RKO (cell line): ENCODE measurements at regions not wholly inside any gene's neighbourhood (a gene's known extent, or its start where the extent isn't known, plus 50 kb on each side); places are given as distances from the start of the nearest gene placed in this dataset.

Experiments used
- DNase-seq: peaks from one replicate; pipeline ENCODE4 v3.0.0-alpha.2; 2016; ENCODE audit warnings: low spot score

DNA sequence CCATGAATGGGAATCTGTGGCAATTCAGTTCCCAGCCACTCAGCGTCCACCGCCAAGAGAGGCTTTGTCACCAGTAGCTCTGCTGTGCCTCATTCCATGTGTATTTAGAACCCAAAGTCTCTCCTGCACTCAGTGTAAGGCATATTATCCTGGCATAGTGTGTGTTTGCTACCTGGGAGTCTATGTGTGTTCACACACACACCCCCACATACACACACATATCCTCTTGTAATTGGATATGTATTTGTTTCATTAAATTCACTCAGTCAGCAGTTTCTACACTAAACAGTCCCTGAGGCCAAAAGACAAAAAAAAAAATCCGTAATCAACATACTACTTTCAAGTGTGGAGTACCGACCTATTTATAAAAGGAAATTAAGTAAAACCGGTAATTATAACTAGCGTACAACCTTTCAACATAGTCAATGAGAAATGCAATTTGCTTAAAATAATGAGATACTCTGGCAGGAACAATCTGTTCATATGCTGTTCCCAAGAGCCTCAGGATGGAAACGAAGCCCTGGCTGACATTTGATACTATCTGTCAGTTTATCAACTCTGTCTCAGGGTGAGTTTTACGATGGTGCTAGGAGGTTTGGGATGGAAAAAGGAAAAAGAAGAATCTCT lies 425.8 kb upstream of the CELF2 start:
- DNase-seq, result no peak

DNA sequence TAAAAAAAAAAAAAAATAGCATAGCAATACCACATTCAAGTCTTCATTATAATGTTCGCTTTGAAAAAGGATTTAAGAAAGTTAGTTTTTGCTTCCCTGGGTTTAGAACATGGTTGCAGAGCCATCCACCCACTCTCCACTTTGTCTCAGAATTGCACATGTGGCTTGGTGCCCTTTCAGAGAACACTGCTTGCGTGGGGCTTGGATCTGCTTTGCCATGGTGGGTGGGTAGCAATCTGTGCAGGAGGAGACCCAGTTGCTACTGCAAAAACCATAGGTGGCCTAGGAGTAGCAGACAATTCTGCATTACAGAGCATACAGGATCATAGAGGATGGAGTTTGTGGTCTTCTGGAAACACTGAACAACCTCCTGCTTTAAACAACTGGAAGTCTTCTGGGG lies 421.4 kb upstream of the CELF2 start:
- DNase-seq, result no peak

DNA sequence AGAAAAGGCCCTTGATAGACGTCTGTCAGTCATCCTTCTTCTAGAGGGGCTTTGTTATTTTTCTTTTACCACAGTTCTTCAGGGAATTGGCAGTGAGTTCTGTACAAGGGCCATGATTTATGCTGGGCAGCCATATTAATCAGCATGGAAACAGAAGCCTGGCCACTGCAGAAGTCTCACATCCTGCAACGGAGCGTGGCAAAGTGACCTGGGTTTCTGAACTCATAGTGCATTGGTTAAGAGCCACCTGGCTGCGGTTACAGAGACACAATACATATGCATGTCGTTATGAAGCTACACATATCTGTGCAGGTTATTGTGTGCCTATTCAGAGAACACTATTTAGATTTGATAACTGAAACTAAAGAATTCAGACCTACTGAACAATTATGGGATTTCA lies 419.4 kb upstream of the CELF2 start:
- no peak for DNase-seq

DNA sequence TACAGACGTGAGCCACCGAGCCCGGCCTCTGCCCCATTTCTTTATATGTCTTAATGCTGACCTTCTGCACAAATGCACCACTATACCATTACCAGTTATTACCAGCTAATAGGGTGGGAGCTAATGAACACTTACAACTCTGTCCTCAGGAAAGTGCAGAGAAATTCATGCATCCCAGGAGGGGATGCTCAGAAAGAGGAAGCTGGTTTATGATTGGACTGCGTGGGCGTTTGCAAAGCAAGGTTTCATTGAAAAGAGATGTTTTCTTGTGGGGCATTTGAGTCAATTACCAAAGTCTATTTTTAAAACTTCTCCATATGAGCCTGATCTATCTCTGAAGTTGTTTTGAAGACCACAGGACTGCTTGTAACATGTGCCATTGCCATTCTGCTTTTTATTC lies 417.7 kb upstream of the CELF2 start:
- DNase-seq, result no peak

DNA sequence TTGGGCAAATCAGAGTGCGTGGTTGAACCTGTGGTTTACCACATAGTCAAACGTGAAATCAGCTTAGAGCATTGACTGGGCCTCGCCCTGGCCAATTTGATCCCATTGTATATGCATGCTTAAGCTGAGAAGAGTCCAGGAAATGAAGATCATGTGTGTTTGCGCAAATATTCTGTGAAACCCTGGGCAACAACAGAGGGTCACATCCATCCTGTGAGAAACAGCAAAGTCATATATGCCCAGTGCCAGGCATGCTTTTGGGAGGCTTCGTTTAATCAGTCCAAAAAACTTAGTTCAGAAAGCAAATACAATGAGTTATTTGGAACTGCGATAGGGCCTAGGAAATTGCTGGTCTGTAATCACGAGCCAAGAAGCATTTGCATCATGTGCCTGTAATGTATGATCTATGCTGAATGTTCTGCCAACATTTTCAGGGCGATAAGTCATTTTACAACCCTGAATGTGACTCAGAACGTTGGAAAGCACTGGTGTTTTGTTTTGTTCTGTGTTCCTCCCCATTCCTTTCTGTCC lies 412.1 kb upstream of the CELF2 start:
- peak; percentile 65 for DNase-seq

DNA sequence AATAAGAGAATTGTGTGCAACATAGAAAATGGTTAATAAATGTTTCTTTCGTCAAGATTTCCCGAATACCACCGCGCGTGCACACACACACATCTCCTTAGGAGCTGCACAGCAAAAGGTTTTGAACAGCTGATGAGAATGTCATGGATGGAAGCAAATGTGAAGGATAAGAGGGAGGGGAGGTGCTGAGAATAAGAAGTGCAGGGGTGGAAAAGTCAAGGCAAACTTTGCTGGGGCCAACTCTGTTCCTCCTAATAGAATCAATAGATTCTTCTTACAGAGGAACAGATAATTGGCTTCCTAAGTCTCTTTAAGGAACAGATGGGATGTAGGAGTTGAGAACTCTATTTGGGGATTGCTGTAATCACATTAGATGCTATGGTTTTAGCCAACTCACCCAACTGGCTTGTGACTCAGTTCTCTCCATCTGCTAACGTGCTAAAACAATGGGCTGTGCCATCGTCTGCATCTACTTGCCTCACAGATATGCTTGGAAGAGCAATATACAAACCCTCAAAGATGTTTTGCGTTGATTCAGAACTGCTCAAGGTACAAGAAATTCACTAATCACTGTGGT lies 408.2 kb upstream of the CELF2 start:
- no peak for DNase-seq

DNA sequence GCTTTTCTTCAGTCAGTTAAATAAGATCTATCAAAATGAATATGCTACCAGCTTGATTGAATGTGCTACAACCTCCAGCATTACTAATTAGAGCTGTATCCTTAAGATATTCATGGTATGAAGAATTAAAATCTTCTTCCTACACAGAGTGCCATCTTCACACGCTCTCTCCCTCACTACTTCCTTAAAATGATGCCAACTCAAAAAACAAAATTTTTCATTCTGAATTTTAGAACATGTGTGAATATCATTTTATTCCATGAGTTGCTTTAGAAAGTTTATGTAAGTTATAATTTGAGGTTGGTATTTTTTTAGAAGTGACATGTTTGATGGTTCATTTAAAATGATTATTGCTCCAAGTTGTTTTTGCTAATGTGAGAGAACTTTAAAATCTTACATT lies 407.5 kb upstream of the CELF2 start:
- no peak for DNase-seq

DNA sequence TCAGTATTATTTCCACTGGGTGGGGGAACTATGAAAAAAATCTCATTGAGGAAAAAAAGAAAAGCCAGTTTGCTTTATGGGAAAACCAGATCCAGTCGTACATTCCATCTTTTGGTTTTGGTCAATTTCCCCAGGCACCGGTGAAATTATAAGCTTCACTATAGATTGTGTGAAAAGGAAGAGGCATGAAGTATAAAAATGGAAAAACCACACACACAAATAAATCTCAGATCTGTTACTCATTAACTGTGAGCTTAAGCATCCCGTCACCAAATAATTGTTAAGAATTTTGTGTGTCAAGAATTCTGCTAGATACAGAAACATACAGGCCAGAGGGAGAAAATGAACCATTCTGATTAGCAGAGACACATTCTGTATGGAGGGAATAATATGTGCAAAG lies 405.5 kb upstream of the CELF2 start:
- DNase-seq, result no peak

DNA sequence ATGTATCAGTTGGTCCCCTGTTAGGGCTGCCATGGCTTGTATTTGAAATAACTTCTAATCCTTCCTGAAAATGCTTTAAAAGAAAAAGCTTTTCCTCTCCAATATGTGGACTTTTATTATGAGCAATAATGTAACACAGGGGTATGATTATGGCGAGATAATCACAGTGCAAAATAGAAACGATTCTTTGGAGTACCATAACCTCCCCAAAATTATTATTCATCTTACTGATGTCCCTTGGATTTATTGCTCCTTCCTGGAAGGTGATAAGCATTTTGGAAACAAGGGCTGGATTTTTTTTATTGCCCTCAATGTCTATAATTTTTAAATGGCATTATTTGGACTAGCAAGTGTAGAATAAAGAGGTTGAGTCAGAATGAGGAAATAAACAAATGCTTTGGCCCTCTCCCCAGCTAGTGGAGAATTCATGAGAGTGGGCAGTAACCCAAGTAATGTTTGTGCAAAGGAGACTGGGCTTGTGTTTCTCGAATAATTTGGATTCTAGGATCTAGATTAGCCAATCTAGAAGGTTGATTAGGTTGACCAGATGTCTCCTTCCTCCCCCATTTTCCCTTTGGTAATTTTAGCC lies 403.9 kb upstream of the CELF2 start:
- DNase-seq, result no peak

DNA sequence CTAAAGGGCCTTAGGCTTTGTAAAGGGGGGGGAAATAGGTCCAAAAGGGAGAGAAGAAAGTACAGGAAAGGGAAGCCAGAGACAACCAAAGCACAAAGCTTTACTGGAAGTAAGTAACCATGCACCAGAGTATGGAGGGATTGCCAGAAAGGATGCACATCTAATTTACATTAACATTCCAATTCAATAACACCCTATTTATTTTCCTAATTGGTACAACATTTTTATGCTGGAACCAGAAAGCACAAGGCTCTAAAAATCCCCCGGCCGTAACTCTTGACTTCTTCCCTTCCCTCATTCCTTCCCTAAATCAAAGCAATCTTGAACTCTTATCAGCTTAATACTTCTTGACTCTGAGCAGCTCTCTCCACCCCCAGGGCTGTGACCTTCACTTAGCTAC lies 400.0 kb upstream of the CELF2 start:
- DNase-seq, result no peak

DNA sequence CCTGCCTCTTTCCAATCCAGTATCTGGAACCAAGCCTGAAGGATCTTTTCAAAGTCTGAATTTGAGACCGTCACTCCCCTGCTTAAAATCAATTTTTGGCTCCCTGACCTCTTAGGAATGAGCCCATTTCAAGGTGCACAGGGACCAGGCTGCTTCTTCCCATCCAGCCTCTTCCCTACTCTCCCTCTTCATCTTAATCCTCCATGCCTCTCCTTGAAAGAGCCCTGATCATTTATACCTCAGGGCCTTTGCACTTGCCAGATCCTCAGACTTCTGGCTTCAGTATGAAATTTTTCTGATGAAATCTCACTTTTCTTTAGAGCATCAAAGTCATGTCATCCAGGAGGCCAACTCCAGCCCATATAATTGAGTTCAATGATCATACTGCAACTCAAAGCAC lies 399.5 kb upstream of the CELF2 start:
- no peak for DNase-seq

DNA sequence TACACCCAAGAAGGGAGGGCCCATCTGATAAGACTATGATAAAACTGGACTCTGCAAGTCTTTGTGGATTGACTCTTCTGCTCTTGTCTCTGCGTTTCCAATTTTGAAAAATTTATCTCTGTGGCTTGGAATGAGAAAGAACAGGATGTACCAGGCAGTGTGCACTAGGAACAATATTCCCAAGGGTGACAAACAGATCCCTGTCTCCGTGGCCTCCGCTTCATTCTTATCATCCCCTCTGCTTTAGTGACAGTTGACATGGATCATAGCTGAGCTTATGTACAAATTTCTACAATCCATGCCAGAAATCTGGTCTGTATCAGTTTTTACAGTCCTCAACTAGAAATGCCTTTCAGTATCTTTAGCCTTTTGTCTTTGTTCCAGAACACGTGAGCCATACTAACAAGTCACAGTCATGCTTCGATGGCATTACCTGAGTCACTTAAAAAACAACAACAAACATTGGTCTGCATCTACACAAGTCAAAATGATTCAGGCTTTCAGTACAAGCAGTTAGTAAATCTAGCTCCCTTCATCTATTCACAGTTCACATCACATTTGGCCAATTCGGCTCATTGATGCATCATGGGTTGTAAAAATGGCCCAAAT lies 393.6 kb upstream of the CELF2 start:
- DNase-seq, result peak; percentile 8

DNA sequence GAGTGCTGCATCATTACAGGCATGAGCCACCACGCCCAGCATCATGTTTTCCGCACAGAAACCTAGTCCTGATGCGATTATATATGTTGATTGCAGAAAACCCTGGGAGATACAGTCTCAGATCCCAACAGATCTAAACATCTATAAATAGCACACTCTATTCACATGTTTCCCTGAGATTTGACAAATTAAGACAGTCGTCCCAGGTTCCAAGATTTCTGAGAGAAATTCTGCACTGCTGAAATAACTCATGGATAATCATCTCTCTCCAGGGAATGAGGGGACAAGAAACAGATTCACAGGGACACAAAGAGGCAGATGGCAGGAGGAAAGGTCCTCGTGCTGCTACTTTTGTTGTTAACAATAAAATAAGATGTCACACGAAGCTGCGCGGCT lies 393.1 kb upstream of the CELF2 start:
- no peak for DNase-seq

DNA sequence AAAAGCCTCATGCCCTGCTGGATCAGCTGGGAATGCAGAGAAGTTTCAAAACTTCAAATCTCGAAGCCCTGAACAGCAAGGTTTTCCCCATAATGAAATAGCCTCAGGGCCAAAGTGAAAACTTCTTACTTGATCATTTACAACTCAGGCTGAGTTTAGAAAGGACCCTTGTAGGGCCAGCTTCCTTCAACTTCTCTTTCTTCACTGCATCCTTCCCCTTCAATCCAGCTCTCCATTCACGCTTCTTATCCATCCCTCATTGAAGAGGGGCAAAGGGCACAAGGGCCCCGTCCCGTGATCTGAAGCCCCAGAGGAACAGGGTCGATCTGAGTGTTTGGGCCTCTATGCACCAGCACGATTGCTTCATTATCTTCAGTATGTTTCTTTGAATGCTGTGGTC lies 392.2 kb upstream of the CELF2 start:
- no peak for DNase-seq

DNA sequence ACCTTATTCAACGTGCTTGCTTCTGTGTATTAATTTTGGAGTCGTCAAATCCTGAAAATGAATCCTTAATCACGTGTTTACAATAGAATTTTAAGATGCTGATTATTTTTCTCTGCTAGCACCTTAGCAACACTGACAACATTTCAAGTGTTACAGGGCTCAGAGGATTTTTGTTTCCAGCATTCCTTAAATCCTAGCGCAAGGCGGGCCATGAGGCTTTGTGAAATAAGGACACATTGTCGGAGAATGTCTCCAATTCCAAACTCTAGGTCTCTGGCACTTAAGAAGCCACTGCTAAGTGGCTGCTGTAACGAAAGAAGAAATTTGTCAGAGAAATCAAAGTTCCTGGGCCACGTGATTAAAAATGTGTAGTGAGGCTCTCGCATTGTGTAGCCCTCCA lies 390.9 kb upstream of the CELF2 start:
- DNase-seq, result no peak

DNA sequence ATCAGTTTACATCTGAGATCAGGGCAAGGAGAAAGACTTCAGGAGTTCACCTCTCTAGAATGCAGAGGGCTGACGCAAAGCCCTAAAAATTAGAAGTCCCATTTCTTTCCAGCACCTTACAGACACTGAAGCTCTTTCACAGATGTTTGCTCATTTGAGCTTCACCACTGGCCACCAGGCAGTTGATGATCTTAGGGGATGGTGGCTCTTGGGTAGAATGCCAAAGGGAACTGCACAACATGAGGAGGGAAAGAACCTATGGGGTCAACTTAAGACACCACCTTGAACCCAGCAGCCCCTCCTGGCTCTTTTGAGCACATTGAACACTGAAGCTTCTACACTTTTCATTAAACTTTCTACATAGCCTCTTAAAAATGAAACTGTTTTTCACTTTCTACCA lies 390.3 kb upstream of the CELF2 start:
- DNase-seq, result no peak

DNA sequence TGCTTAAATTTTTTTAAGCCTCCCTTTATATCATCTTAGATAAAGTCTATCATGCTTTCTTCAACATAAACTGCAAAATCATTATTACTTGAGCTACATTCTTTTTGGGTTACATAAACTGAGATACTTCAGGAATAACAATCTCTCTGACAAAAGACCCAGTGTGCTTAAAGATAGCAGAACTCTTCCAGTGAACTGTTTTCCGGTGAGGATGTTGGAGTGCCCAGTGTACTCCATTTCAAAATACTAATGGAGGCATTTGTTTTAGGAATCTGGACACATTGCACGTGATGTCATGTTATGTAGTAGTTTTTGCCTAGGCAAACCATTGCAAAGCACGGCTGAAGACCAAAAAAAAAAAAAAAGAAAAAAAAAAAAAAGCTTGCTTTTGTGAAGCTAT lies 388.2 kb upstream of the CELF2 start:
- no peak for DNase-seq

DNA sequence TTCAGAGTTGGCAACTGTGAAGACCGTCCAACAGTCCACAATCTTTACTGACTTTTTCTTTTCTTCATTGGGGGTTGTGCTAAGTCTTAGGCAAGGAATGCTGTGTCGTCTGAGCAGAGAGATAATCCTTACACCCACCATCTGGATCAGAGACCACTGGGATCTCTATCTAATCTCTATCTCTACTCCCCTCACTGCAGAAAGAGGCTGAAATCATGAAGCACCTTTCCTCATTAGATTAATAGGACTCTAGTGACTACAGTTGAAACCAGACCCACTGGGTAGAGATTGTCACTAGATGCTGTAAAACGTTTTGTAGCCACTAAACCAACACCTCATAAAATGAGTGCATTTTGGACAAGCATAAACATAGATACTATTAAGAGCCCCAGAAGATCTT lies 387.4 kb upstream of the CELF2 start:
- no peak for DNase-seq

DNA sequence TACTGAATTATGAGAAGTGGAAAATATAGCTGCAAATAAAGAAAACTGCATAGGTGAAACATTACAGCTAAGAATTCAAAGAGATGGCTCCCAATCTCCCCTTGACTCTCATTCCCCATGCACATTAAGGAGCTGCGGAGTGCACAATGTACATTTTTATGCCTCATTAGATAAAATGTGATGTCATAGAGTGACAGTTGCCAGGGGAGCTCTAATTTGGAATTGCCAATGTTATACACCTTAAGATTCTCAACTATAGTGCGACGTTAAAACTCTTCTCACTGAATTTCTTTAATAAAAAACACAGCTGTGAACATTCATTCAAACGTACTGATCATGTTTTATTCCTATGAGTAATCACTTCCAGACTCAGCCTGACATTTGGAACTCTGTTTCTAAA lies 386.9 kb upstream of the CELF2 start:
- no peak for DNase-seq

DNA sequence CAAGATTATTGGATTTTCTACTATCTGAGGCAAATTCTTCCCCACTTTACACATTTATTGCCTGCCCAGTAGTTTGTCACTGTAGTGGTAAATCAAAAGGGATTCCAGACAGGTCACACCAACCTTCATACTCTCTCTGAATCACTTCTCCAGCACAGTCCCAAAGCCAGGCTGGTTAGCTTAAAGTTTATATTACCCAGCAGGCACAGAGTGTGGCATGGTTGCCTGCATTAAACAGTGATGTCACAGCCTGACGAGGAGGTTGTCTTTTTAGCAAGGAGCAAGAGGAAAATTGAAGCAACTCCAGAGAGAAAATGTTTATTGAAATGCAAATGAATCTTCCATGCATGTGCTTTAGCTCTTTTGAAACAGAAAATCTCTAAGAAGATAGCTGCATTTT lies 375.5 kb upstream of the CELF2 start:
- DNase-seq, result no peak

DNA sequence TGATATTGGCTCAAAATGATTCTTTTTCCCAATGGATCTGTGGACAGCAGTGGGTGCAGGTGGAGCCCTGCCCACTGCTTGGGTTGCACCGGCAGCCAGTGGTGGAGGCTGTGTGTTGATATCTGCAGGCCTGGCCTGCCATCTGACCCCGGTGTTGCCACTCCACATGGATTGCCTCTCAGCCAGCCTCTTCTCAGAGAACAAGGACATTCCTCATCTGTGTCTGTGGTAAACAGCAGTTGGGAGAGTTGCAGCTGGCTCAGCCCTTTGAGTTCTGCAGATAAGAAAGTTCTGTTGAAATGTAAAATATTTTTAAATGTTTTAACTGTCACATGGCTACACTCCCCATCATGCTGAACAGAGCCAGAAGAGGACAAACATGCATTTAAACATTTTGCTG lies 374.9 kb upstream of the CELF2 start:
- DNase-seq, result no peak

DNA sequence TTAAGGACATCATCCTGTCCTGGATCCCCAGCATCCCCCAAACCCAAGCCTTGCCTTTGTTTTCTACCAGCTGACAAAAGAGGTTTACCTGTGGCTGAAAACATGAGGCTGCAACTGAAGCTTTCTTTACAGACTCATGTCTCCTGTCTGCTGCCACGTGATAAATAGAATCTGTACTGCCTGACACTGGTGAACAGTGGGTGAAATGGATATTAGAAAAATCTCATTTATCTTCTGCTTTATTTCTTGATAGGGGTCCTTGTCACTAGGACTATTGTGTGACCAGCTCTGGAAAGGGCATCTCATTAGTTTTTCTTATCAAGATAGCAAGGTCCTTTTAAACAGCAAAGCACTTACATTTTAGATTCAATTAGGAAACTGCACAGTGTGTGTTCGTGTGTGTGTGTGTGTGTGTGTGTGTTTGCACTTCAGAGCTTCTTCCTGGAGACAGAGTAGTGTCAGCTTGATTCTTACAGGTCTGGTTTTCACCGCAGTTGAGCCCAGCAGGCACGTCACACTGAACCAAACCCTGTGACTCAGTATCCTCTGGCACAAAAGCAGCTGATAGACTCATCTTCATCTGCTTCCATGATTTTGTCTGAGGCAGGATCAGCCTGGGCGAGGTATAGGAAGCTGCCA lies 373.5 kb upstream of the CELF2 start:
- no peak for DNase-seq
